Activated CD4-positive, CD25-positive, alpha-beta regulatory T cell (primary cell): ENCODE measurements at regions not wholly inside any gene's neighbourhood (a gene's known extent, or its start where the extent isn't known, plus 50 kb on each side); places are given as distances from the start of the nearest gene placed in this dataset.

Source experiments
- DNase-seq, 4 experiments: peaks; one replicate each; lab custom pipeline; 2025; lab: John Stamatoyannopoulos, UW

DNA sequence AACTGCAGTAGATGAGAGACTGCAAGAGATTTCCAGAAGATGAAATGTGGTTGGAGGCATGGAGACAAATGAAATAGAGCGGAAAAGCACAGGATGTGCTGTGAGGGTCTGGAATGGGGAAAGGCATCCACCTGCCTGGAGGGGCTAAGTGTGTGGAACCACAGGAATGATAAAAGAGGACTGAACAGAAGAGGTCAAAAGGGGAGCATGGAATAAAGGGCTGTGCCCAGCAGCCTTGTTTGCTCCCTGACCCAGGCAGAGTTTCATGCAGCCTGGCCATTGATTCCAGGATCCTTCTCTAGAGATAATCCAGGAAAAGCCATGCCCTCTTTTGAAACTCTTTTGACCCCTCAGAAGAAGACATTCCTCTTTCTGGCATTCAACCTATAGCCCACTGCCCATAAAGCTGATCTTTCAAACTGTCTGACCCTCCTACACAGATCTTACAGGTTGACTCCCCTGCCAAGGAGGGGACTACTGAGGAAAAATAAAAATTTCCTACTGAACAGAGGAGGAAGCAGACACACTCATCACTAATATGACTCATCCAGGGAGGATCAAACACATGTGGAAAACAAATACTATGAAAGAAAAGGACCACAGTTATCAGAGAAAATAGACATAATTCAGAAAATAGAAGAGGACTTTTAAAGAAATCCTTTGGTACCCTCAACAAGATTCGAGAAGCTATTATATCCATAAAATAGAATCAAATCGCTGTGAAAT, 273.5 kb upstream of the PCSK5 start:
- DNase-seq: no peak

- no peak for DNase-seq
Observed at GRCh38 chr9:75623462-75623861, 267.0 kb upstream of the PCSK5 start.

- no peak for DNase-seq
Observed at GRCh38 chr9:75624998-75625397, 265.5 kb upstream of the PCSK5 start.

- no peak for DNase-seq
Observed at GRCh38 chr9:75626860-75627259, 263.6 kb upstream of the PCSK5 start.

GRCh38 chr9:75628952-75629351, 261.5 kb upstream of the PCSK5 start:
- no peak for DNase-seq

DNA sequence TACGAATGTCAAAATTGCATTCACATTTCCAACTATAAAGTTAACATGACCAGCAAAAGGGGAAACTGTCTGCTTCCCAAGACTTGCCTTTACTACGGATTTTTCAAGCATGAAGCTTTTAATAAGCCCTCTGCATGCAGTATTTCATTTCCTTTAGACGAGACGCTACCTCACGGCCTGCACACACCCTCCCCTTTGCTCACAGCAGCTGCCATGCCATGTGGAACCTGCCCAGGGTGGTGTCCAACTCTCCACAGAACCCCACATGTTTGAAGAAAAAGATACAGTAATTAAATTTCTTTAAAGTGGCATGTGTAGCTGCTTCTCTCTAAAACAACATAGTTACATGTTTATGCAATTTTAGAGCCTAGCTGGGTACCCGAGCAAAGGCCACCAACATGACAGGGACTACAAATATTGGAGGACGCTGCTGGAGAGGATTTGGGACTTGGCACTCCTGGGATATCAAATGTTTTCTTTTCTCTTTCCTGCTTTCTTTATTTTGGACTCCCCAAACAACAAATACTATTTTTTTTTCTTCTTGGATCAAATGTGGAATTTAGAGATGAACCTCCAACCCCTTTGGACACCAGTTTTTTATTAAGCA, 256.9 kb upstream of the PCSK5 start:
- DNase-seq: no peak

DNA sequence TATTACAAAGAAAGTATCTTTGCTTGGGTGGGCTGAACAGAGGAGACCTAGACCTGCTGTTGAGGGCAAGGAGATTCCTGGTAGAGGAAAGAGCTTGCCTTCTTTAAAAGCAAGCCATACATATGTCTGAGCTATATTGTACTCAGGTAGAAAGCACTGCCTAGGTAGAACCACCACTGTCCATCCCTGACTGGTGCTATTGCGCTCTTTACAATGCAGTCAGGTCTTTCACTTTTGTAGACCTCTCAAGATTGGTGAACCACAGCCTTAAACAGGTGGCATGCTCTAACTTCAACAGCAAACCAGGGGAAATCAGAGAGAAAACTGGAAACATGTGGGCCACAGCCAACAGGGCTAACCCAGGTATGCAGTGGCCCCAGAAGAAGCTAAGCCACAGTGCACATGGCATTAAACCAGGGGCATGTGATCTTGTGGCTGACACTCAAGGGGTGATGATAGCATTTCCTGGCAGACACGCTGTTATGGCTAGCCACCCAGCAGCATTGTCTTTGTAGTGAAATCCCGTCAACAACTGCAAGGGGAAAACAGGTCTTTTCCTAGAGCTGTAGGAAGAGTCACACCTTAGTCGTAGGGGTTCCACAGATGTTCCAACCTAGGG, 253.9 kb upstream of the PCSK5 start:
- no peak for DNase-seq

GRCh38 chr9:75639971-75640610, 250.4 kb upstream of the PCSK5 start:
- DNase-seq: no peak

DNA sequence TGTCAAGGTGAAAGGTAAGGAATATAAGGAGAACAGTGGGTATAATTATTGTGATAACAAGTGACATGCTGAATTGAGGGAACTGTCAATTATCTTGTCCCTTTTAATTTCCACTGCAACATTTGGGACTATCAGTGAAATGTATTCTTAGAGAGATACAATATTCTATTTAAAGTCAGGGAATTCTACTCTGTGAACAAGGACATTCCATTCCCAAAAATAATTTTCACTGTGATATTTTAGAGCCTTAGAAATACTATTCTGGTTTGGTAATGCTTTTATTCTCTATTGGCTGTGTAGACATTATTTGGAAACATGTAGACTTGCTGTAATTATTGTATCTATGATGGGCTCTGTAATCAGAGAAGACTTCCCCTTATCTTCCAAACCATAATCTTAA, 248.0 kb upstream of the PCSK5 start:
- no peak for DNase-seq

DNA sequence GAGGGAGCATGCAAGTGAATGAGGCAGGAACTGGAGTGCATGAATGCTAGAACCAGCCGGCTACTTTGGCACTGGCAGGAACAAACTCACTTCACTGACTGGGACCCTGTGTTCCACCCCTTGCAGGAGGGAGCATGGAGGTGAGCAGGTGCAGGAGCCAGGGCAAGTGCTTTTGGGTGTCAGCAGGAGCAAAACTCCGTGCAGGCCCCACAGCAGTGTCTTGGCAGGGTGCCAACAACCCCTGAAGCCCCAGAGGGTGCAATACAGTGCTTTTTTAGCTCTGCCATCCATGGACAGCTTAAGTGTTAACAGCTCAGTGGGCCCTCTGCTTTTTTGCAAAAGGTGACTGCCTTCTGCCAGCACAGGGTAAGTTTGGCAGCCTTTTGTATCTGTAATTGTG, 245.8 kb upstream of the PCSK5 start:
- no peak for DNase-seq

DNA sequence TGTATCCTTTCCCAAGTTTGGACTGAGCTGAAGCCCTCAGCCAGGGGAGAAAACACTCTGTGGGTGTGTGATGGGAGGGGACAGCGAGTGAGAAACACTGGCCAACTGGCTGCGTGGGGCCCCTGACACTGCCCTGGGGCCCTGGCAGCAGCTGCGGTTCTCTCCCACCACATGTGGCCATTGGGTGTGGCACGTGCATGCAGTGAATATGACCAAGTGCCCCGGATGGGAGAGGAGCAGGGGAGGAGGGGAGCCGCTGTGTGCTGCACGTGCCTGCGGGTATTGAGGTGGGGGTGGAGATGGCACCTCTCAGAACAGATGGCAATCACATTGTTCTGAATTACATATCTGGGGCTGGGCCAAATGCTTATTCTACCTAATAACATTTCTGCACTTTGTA, 242.4 kb upstream of the PCSK5 start:
- no peak for DNase-seq

GRCh38 chr9:75649060-75649459, 241.4 kb upstream of the PCSK5 start:
- no peak for DNase-seq

DNA sequence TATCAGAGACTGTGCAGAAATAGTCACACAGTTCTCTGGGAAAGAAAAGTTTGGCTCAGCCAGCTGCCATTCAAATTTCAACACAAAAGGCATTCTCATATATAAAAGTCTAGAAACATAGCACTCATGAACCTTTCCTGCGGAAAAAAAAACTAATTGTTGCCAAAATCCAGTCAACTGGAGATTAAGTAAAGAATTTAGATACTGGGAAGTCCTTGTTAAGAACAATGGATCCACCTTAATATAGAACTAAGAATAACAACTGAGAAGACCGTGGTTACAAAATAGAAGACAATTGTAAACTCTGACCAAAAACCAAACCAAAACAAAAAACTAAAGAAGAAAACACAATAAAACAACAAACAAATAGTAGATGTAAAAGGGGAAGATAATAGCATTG, 238.8 kb upstream of the PCSK5 start:
- no peak for DNase-seq

GRCh38 chr9:75653335-75653734, 237.1 kb upstream of the PCSK5 start:
- no peak for DNase-seq

- no peak for DNase-seq
Observed at GRCh38 chr9:75653750-75654149, 236.7 kb upstream of the PCSK5 start.

GRCh38 chr9:75657015-75657414, 233.5 kb upstream of the PCSK5 start:
- DNase-seq: no peak

DNA sequence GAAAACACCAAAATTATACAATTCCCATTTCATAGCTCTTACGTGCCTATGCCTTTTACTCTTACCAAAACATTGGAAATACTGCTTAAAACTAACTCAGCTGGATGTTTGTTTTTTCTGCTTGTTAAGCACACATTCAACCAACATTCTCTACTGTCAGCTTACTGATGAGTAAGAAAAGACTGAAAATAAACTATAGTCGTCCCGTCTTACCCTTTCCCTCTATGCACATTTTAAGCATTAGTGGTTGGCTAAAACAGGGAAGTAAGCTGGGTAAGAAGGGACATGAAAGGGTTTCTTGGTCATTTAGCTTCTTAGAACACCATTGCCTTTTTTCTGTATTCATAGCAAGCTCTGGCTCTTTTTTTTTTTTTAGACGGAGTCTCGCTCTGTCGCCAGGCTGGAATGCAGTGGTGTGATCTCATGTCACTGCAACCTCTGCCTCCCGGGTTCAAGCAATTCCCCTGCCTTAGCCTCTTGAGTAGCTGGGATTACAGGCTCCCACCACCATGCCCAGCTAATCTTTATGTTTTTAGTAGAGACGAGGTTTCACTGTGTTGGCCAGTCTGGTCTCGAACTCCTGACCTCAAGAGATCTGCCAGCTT, 232.1 kb upstream of the PCSK5 start:
- no peak for DNase-seq

GRCh38 chr9:75664597-75664996, 225.9 kb upstream of the PCSK5 start:
- no peak for DNase-seq

- DNase-seq: no peak
Observed at GRCh38 chr9:75666856-75667554, 223.5 kb upstream of the PCSK5 start.

- no peak for DNase-seq
Observed at GRCh38 chr9:75669721-75670120, 220.8 kb upstream of the PCSK5 start.

DNA sequence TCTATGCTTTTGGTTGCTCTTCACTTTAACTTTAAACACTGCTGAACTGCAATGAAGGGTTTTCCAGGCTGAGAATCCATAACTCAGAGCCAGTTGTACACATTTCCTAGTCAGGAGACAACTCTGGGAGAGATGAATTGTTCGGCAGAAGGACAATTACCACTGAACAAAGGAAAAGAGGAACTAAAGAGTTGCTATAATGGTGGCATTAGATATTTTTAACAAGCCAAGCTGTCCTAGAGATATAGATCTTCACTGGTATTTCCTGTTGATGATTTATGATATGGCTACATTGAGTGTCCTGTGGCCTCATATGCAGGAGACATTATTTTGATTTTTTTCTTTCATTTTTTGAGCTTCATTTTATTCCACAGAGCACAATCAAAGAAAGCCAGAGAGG, 219.1 kb upstream of the PCSK5 start:
- DNase-seq: no peak

DNA sequence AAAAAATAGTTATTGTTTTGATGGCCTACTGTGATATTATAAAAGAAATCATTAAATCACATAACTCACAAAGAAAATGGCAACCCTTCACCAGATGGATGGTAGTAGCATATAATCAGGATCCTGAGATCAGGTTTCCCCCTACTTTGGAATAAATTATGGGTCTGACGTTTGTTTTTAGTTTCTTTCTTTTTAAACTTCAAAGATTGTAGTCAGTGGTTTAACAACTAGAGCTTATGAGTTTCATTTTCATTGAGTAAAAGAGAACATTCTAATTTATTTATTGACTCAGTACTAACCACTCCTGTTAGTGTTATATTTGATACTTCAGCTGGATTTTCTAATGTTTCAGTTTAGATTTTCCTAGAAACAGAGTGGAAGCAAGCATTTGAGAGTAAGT, 218.0 kb upstream of the PCSK5 start:
- DNase-seq: no peak
